ENCODE measurements at regions not wholly inside any gene's neighbourhood (a gene's known extent, or its start where the extent isn't known, plus 50 kb on each side); places are given as distances from the start of the nearest gene placed in this dataset.
"Not testable (repeated sequence)": the region's sequence is repeated elsewhere in the genome, so short reads cannot be mapped to it uniquely, and the experiment has no call there.

DNA sequence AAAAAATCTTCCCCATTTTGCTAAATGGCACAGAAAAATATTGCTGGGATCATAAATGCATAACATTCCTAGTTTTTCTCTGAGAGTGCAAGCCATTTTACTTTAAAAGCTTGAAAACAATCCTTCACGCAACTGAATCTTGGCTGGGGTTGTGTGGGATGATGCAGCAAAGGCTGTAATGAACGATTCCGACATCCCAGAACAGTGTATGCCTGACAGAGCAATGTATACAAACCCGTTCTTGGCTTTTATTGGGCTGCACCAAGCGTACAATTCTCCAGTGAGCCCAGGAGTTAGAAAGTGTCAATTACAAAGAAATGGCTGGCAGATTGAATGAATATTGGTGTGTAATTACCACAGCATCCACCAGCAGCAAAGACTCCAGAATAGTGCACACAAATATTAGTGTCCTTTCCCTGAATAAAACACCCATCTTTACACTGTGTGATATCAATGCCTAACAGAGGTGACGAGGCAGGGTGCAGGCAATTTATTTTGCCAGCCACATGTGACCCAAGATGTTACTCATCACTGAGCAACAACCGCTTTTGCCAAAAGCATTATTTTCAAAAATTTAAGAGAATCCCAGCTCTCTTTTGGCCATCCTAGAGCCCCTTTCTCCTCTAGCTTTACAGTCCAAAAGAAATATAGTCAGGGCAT is 578.6 kb upstream of the CHAC2 start:
- no peak for DNase-seq

DNA sequence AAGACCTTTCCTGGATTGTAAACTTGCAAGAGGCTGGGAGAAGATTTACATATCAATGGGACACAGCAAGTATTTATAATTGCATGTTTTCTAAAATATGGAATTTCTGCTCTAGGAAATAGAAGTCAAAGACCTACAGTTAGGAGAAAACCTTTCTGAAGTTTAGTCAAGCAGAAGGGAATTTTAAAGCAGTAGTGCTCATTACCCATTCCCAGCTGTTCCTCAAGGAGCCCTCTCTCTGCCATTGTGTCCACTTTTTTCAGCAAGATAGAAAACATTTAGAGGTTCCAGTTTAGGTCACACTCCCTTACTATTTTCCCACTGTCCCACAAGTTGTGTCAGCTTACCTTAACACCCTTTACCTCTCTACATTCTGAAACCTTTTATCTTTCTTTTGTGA is 584.0 kb upstream of the CHAC2 start:
- DNase-seq: no peak

DNA sequence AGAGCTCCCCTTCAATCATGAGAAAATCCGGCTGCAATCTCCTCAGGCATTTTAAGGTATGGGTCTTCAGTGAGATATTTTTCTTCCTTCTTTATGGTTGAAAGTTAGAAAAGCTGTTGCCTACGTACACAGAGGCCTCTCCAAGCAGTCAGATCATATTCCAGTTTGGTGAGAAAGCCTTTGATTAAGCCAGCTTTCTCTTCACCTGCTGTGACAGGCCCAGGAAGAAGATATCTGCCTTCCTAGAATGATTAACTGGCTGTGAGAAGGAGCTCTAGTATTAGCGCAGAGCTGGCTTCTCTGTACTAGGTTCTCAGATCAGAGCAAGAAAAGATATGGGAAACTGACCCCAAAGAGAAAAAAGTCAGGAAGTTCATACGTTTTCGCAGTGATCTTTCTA is 585.0 kb upstream of the CHAC2 start:
- DNase-seq: no peak

DNA sequence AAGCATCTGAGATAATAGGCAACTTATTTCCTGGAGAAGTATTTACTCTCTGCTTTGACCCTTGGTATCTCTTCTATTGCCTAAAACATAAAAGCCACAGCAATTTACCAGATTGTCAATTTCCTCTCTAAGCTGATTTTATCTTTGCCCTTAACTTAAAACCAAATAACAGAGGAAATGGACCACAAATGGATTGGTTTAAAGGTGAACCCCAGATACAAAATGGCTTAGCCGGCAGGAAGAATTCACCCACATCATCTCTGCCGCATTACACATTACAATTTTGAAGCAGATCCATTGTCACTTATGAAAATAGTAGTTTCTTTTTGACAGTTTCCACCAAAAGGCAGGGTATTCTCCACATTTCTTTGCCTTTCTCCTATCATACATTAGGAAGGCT is 585.8 kb upstream of the CHAC2 start:
- no peak for DNase-seq

DNA sequence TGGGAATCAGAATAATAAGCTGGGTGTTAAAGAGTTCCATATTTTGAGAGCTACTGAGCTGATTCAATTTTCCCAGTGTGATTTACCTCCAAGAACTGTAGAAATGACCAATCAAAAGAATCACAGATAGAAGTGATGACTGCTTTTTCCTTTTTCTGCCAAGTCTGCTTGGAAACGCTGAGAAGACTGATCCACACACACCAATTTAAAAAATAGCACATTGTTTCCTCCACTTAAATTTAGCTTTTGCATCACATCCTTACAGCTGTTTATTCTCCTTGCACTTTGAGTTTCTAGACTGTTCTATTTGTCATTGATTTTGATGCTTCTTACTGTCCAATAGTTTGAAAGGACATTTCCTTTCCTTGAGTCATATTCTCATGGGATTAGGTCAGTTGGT is 590.3 kb upstream of the CHAC2 start:
- no peak for DNase-seq

DNA sequence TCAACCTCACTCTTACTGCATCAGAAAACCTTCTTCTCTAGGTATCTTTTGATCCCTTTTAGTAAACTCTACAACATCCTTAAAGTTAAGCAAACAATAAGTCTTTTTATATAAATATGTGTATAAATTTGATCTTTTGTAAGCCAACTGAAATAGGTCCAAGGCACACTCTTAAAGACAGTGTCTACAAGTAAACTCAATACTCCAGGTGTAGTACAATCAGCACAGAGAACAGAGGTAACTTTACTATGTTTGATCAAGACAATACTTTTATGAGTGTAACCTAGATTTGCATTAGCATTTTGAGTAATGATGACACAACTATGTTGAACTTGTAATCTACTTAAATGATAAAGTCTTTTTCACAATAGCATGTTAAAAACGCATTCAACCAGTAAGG is 593.1 kb upstream of the CHAC2 start:
- no peak for DNase-seq

DNA sequence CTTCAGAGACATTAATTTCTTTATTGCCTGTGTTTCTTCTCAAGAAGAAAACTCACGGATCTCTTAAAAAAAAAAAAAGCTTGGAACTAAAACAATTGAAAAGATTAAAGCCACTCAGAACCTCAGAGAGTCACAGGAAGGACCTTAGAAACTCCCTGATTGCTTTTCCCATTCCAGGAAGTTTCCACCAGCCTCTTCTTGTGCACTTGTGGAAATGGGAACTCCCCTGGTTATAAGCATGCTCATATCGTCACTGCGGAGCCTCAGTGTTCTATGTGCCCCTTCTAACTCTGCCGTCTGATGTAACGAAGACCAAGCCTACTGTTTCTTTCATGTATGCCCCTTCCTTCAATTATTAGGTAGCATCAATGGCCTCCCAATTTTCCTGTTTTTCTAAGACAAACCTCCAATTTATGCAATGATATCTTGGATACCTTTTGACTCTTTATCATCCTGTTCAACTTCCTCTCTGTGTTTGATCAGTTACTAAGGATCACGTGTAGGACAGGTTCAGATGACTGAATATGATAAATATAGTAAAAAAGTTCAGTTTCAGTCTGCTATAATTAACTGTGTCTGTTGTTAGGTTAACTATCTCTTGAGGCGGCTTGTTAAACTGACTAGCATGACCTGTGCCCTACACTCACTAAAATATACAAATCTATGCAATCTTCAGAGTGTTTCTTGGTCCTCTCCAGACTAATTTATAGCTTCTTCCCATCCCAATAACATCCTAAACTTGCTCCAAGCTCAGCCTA is 593.7 kb upstream of the CHAC2 start:
- DNase-seq: no peak

DNA sequence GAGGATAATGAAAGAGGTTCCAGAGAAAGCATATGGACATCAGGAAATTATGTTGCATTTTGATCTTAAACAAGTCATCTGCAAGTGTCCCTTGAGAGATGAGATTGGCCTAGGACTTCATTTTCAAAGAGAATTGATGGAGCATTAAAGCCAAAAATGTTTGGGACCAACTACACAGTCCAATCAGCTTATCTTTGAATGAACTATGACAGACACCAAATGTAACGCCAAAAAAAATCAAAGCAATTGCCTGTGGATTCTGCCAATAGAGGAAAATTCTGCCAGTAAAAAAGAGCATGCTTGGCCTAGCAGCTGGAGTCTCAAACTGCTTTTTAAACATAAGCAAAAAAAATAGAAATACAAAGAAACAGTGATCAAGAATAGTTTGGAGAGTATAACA is 594.5 kb upstream of the CHAC2 start:
- DNase-seq: no peak

DNA sequence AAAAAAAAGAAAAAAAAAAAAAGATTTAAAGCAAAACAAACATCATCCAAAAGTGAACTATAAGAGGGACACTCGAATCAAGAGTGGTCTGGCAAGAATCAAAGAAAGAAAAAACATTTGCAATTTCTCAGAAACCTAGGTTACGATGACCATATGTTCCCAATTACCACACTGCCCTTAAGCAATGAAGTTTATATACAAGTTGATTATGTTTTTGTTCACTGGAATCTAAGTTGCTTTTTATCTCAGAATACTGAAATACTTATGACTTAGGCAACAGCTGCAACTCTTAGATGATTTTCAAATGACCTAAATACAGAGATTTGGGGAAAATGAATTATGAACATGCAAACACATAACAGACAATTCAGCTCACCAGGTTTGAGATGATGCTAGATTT is 597.1 kb upstream of the CHAC2 start:
- no peak for DNase-seq

DNA sequence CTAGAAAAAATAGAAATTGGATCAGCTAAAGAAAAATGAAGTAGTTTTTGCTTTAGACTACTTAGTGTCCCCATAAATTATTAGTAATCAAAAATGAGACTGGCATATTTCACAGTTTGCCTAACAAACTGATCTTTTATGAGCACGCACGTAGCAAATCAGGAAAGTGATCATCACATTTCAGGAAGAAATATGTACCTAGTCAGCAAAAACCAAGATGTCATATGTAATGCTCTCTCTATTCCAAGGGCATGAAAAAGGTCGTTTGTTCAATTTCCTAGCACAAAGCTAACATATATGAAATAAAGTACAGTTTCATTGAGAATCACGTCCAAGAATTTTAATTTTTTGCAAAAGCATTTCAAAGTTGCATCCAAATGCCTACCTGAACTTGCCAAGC is 600.4 kb upstream of the CHAC2 start:
- no peak for DNase-seq

DNA sequence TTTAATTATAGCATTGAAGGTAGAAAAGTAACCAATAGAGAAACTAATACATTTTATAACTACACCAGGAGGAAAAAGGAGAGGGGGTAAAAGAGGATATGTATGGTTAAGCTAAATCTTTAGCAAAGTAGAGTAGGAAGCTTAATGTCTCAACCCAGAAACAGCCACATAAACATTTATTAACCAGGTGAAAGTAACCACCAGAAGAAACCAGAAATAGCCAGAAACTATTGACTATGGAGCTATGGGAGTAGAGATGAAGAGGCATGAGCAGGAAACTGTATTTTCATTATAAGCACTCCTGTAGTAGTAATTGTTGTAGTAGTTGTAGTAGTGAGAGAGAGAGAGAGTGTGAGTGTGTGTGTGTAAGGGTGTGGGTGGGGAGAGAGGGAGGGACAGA is 617.5 kb upstream of the CHAC2 start:
- DNase-seq: no peak

DNA sequence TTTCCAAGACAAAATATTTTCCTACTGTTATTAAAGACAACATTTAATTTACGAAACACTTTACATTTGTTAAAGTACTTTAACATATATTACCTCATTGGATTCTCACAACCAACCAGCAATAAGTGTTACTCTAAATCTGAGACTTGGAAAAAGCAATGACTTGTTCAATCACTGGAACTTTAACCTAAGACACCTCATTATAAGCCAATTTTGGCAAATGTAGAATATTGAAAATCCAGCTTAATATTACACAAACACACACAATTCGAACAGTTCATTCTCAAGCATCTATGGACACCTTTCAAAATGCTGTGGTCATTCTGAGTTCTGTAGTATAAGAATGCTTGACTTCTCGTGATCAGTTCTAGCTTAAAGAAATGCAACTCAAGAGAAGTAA is 619.4 kb upstream of the CHAC2 start:
- no peak for DNase-seq

DNA sequence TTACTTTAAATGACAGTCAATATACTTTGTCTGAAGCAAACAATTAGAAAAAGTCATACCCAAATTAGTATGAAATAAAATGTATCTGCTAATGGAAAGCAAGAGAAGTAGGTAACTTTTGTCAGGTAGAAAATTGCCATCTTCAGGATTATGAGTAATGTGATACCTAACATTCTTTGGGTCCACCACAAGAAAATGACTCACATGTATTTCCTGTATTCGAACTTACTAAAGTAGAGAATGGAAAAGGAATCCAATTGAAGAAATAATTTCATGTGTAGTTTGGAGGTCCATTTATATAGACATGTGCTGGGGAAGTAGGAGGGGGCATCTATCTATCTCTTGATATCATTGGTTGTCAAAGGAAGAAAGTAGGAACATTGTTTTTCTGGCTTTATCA is 636.2 kb upstream of the CHAC2 start:
- DNase-seq: no peak

DNA sequence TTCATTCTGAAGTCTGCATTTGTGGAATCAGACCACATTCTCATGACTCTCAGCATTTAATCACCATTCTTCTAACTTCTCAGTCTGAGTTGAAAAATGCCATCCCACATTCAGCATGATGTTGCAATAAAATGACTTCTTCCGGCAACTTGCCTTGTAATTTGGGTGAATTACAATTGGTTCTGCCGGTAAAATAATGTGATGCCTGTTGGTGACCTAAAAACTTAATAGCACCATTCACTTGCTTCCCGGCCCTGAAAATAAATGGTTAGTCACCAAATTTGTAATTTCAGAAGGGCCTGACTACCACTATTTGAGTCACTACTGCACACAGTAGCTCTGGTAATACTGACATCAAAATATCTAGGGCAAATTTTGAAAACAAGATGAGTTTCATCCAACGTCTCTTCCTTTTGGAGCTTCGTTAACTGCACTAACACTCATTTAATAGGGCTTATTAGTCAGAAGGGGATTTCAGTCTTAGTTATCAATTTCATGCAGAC is 637.1 kb upstream of the CHAC2 start:
- DNase-seq: no peak

DNA sequence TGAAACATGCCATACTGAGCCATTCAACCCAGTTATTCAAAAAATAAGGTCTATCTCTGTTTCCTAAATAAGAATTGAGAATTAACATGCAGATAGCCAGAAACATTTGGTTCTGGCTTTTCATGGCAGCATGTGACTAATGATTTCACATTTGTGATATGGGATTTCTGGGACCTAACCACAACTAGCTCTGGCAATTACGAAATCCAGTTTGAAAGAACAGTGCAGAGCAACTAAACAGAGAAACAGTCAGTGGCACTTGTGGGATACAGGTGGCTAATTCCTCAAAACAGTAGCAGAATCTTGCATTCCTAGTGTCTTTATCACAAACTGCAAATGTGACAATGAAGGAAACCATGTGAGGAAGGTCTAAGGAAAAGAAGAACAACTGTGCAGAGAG is 637.8 kb upstream of the CHAC2 start:
- no peak for DNase-seq

DNA sequence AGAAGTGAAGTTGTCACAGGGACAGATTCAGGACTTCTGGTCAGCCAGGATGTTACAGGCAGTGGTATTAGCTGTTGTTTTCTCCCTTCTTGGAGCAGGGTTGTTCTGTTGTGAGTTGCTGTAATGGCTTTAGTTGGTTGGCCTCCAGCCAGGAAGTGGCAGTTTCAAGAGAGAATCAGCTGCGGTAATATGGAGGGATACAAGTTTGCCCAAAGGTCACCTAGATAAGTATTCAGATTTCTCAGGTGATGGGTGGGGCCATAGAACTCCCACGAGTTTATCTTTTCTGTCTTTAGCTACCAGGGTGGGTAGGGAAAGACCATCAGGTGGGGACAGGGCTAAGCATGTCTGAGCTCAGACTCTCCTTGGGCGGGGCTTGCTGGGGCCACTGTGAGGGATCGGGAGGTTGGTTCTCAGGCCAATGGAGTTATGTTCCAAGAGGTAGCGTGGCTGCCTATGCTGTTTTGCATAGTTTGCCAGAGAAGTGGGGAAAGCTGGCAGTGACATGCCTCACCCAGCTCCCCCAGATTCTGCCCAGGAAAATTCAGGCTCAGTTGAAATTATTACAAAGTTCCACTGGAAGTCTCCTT is 640.4 kb upstream of the CHAC2 start:
- no peak for DNase-seq

DNA sequence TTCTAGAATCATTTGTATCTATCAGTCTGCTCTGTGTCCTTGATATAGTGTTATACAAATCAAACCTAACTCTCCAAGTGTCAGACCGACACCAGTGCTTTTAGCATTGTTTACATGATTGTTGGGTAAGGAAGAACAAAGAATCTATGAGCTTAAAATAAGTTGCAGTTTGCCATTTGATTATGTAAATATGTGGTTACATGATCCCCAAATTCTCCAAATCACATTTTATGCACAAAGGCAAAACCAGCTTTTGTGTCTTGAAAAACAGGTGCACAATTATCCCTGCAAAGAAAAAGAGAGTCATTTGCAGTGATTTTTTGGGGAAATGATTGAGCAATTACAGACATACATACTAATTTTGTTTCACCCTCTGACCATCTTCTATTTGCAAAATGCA is 652.6 kb upstream of the CHAC2 start:
- DNase-seq: no peak

DNA sequence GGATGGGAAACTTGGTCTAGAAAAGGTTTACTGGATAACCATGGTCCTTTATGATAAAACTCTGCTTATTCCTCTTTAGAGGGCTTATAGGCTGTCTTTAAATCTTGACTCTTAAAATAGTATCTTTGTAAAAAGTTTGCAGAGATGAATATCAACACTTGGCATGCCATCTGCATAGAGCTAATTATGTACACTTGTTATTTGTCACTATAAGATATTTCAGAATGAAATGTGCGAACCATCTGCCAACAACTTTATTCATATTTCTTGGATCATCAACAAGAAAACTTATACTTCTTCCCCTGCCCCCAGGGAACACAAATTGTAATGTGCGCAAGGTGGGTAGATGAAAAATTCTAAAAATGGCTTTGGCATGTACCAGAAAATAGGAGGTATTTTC is 653.0 kb upstream of the CHAC2 start:
- no peak for DNase-seq

DNA sequence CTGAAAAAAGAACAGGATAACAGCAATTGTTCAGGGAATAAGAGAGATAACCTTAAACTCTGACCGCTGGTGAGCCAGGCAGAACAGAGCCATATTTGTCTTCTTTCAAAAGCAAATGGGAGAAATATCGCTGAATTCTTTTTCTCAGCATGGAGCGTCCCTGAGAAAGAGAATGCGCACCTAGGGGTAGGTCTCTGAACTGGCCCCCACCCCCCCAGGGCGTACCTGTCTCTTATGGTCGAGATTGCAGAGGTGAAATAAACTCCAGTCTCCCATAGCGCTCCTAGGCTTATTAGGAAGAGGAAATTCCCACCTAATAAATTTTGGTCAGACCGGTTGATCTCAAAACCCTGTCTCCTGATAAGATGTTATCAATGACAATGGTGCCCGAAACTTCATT is 655.2 kb upstream of the CHAC2 start:
- not testable (repeated sequence) for DNase-seq

DNA sequence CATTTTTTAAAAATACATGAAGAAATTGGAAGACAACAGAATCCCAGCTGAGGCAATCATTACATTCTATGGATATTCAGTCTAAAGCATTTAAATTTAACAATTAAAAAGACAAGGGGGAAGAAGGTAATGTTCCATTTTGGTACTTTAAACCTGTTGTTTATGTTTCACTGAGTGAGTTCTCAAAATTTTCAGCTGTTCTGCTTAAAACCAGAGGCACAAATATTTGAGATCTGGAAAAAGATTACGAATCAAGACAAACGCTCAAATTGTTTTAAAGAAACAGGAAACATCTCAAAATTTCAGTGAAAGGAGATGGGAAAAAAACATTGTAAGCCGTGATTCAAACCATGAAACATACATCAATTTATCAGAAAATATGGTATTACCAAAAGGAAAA is 656.2 kb upstream of the CHAC2 start:
- DNase-seq: no peak

DNA sequence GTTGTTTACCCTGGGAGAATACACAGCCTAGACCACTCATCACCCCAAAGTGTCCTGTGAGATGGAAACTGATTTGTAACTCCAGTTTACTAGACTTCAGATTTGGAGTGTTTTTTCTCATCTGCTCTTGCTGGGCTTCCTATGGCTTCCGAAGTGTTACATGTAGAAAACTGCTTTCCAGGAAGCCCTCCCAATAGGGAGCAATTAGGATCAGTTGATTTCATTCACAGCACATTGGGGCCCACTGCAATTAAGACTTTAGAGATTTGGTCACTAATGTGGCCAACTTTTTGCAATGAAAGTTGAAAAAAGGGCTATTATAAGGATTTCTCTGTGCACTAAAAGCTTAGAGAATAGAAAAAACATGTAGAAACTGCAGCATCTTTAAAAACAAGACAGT is 656.6 kb upstream of the CHAC2 start:
- no peak for DNase-seq

DNA sequence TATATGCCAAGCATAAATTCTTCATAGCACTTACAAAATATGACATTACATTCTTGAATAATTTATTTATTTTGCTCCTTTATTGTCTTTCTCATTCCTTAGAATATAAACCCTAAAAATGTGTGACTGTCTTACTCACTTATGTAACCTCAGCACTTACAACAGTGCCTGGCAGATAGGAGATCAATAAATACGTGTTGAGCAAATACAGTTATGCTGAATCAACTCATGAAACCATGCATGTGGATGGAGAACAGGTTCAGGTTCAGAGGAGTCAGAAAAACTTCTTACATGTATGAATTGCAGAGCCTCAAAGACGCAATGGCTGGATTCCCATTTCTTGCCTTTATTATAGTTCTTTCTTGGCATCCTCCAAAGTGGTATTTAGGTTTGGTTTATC is 659.4 kb upstream of the CHAC2 start:
- no peak for DNase-seq

DNA sequence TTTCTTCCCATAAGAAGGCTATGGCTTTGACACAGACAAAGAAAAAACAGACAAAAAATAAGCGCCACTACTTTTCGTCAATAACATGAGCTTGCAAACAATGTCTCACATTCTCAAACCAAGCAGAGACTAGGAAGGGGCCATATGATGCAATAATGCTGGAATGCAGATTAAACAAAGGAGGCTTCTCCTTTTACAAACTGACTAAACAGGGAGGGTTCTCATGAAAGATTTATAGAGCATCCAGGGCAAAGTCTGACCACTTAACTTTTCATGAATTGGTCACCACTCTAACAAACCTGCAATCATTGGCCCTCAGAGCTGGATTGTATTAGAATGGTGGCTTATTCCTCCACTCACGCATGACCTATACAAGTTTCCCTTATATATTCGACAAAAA is 663.3 kb upstream of the CHAC2 start:
- no peak for DNase-seq

DNA sequence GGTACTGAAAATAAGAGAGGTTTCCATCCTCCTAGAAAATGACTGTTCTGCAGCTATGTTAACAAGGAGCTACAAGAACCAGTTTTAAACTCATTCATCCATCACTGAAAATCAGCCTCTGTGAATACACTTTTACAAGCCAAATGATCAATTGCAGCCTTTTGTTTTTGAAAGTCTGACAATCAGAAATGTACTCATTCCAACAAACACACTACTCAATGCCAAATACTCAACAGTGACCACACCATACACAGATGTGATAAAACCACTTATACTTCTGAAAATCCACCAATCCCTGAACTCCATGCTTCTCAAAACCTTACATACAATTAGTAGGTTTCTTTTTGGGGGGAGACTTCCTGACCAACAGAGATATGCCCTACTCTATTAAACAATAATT is 663.9 kb upstream of the CHAC2 start:
- DNase-seq: no peak

DNA sequence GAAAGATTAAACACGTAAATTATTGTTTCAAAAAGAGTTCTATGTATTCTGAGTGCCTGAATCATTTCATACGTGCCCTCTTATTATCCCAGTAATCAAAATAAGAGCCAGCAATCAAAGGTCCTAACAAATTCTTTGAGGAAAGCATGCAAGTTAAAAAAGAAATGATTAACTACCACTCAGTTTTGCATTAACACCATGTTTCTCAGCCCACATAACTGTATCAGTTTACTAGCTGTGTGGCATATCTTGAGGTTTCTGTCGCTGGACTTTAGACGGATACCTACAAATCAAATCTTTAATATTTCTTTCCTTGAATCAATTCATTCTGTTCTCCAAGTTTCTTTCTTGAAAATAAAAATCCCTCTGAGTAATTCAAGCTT is 668.9 kb upstream of the CHAC2 start:
- DNase-seq: no peak
